ENCODE measurements at regions not wholly inside any gene's neighbourhood (a gene's known extent, or its start where the extent isn't known, plus 50 kb on each side); places are given as distances from the start of the nearest gene placed in this dataset.

DNA sequence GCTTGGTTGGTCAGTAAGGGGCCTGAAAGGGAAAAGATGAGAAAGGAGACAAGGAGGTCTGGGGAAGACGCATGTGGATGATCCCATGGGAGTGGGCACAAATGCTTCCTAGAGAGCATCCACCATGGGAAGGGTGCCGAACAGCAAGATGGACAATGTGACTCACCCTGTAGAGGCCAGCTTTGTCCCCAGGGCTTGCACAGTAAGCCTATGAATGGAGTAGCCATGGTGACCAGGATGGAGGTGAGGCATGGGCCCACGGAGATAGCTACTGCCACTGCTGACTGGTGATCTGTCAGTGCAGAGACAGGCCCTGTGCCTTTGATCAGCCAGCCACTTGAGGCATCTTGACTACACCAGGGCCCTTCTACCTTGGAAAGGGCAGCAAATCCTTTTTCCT lies 172.6 kb downstream of the HAUS1 start:
- TF ChIP-seq, protein P1, sequence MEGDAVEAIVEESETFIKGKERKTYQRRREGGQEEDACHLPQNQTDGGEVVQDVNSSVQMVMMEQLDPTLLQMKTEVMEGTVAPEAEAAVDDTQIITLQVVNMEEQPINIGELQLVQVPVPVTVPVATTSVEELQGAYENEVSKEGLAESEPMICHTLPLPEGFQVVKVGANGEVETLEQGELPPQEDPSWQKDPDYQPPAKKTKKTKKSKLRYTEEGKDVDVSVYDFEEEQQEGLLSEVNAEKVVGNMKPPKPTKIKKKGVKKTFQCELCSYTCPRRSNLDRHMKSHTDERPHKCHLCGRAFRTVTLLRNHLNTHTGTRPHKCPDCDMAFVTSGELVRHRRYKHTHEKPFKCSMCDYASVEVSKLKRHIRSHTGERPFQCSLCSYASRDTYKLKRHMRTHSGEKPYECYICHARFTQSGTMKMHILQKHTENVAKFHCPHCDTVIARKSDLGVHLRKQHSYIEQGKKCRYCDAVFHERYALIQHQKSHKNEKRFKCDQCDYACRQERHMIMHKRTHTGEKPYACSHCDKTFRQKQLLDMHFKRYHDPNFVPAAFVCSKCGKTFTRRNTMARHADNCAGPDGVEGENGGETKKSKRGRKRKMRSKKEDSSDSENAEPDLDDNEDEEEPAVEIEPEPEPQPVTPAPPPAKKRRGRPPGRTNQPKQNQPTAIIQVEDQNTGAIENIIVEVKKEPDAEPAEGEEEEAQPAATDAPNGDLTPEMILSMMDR (IDR thresholded peaks at IDR 0.05; ENCODE audit: control extremely low read depth in 1 of 3, insufficient read depth in 1 of 3, low read depth in 1 of 3, low read length in 3 of 3): no peak
- TF ChIP-seq GTF2F1 (IDR thresholded peaks at IDR 0.05; ENCODE audit: borderline replicate concordance, low read depth, low read length) (no peak), POLR2AphosphoS5 (IDR thresholded peaks at IDR 0.05; ENCODE audit: low read depth, low read length) (no peak), RNF2 (IDR thresholded peaks at IDR 0.05; ENCODE audit: borderline replicate concordance, low read depth, low read length, missing control alignments, poor library complexity, severe bottlenecking) (no peak), POLR2A (IDR thresholded peaks at IDR 0.05; ENCODE audit: control extremely low read depth in 1 of 2, low read depth in 2 of 2, low read length in 2 of 2) (no peak), EP300 (IDR thresholded peaks at IDR 0.05; ENCODE audit: borderline replicate concordance in 1 of 2, low read depth in 2 of 2, low read length in 2 of 2) (no peak)

Data from H1 (cell line).